Ramos (cell line): ENCODE measurements at regions not wholly inside any gene's neighbourhood (a gene's known extent, or its start where the extent isn't known, plus 50 kb on each side); places are given as distances from the start of the nearest gene placed in this dataset.

ENCODE experiments used
- in situ Hi-C: fragments of 300-500 bp; cut with MboI; formaldehyde crosslinking; loops from one replicate; pipeline ENCODE4 v1.14.3; 2022; ENCODE audit warnings: low sequenced_read_pairs; ENCODE audit not compliant: unreplicated experiment

DNA sequence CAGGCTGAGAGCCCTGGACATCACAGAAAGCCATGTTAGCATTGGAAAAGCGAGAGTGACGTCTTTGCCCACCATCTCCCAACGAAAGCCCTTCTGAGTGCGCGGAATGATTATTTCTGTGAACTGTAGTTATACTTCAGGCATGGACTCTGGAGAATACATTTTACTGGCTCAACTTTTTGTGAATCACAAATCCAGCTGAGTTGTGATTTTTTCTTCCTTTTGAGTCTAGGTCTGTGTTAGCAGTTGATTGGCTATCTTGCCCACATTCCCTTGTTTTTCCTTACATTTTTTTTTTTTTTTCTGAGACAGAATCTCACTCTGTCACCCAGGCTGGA lies 183.1 kb downstream of the INO80D start:
- in situ Hi-C loops = no loop called here

DNA sequence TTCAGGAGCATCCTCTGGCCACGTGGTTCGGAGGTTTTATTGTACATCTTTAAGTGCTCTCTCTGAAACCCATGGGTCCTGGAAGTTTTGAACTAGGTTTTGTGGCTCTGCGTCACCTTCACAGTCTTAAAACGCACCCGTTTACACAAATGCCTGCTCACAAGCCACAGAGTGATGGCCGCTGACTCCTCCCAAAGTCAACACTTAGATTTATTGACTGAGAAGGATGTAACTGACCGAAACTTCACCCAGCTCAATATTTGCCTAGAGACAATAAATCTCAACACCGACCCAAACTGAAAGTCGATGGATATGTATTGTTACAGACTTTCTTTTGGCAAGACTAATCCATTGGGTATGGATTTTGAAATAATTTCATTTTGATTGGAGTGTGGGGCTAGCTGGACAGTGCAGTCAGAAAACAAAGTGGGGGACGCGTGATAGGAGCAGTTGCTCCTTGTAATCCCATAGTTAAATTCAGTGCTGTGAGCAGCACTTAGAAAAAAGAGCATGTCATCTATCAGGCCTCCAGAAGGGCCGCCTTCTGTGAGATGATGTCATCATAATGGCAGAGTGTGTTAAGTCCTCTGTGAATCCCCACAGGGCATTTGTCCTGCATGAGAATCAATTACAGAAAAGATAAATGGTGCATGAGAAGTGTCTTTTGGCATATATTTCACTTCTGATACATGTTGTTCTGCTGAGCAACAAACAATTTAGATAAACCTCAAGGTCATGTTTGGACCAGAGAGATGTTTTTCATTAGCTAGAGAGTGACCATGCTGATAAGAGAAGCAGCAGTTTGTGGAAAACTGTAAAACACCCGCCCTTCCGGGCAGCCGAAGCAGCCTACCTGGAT lies 183.7 kb downstream of the INO80D start:
- in situ Hi-C loops = no loop called here

DNA sequence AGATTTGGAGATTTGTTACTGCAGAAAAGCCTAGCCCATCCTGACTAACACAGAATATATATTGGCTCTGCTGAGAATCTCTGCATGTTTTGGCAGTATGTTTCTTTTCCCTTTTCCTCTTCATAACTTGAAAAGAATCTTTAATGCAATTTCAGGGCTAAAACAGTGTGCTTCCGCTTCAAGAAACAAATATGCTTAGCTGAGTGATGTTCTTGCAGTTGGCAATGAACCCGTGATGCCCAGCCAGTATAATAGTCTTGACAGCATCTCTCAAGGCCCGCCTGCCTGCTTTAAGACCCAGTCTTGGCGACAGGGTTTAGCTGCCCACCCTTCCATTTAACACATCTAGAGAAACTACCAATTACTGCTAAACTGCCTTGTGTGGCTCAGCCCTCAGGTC lies 184.5 kb downstream of the INO80D start:
- in situ Hi-C loops = no loop called here

DNA sequence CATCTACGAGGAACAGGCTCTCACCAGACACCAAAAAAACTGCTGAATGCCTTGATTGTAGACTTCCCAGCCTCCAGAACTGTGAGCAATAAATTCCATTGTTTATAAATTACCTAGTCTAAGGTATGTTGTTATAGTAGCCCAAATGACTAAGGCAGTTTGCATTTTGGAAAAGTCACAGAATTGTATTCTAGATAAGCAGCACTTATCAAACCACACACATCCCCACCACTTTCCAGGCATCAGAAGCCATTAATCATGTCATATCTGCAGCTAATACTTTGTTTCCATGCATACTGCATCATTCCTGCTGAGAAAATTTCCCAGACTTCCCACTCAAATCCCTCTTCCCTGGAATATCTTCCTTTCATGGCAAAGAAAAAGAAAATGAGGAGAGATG lies 187.2 kb downstream of the INO80D start:
- in situ Hi-C loops = no loop called here

DNA sequence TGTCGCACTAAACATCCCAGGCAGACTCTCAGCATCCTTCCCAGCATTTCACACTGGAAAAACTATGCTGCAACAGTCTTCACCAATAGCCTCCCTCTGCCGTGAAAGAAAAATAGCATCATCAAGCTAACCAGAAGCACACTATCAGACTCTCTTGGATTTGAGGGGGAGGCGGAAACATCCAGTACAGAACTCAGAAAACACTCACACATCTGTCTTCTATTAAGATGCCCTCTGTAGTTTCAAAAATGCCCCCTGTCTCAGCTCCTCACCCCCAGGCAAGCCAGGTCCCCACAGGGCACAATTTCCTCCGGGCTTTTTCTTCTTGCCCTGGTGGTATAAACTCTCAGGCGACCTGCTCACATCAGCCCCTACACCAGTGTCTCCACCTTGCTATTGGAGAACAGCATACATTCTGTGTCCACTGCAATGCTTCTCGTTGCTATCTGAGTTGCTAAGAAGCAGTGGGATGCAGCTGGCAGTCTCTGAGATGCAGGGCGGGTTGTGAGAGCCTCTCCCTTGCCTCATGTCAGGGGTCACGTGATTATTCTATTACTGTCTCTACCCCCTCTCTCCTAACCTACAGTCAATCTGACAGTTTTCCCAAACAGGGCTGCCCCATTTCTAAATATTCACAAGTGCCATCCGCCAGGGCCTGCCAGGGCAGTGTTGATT lies 189.9 kb downstream of the INO80D start:
- in situ Hi-C loops = no loop called here

DNA sequence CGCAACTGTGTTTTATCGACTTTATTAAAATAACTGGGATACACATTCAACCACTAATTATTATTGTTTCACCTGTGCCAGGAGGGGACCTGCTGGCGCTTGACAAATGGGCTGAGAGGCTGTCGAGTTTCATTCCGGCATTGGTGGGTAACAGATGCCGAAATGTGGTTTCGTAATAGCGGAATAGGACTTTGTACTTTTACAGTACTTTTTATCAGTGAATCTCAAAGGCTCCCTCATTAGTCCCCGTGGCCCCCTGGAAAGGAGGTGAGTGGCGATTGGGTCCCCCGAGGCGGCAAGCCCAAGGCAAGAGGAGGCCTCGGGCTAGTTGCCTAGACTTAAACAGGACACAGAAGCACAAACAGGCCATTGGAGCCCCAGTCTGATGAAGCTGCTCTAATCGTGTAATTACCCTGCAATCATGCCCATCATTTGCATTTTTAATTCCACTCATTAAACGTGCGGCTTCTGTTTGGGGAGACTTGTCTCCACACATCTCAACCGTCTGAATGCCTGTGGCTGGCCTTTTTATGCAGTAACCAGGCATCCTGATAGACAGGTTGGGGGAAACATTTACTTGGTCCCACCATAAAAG lies 193.2 kb downstream of the INO80D start:
- in situ Hi-C loops = no loop called here

DNA sequence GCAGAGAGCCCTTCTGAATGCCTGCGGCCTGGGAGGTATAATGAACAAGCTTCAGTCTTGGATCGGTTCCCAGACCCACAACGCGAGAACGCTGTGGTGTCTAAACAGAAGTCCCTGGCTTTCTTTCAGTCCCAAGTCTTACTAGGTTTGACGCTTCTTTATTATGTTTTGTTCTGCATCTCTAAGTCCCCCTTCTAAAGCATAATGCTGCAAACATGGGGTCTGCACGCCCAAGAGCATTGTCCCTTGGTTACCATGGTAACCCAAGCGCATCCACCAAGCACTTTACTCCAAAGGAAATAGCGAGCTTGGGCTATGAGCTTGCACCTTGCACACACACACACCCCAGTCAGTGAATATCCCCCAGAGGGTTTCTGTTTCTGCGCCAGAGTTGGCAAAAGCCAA lies 193.7 kb downstream of the INO80D start:
- in situ Hi-C loops = no loop called here

DNA sequence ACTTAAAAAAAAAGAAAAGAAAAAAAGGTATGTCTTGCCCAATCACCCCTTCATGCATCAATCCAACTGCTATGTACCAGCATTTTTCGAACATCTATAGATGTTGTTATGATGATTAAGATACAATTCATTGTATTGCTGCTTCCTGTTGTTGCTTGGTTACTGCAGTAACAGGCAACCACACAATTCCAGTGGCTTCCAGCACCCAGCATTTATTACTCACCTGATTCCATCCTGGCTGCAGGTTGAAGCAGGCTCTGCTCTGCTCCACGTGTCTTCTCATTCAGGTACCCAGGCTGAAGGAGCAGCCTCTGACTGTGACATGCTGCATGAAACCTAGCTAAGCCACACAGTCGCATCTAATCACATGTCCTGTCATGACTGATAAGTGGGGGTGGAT lies 196.9 kb downstream of the INO80D start:
- in situ Hi-C loops = loop anchor here (10.0 kb wide), 1 partner anchor 114 kb away; no protein-coding TSS in a partner anchor

DNA sequence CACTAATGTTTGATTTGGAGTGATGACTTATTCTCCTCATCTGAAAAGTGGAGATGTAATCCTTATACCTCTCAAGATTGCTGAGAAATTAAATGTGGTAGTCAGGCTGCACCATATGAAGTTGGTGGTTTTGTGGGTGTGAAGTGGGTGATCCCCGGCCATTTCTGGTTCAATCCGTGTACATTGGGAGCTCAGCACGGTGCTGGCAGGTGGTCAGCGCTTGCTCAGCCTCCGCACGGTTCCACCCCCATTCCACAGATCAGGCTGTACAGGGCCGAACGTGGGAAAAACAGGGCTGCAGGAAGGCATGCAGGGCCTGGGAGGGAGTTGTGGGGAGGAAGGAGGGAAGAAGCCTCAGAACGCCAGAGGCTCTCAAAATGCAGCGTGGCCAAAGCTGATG lies 198.3 kb downstream of the INO80D start:
- in situ Hi-C loops = loop anchor here (10.0 kb wide), 1 partner anchor 113 kb away; no protein-coding TSS in a partner anchor

DNA sequence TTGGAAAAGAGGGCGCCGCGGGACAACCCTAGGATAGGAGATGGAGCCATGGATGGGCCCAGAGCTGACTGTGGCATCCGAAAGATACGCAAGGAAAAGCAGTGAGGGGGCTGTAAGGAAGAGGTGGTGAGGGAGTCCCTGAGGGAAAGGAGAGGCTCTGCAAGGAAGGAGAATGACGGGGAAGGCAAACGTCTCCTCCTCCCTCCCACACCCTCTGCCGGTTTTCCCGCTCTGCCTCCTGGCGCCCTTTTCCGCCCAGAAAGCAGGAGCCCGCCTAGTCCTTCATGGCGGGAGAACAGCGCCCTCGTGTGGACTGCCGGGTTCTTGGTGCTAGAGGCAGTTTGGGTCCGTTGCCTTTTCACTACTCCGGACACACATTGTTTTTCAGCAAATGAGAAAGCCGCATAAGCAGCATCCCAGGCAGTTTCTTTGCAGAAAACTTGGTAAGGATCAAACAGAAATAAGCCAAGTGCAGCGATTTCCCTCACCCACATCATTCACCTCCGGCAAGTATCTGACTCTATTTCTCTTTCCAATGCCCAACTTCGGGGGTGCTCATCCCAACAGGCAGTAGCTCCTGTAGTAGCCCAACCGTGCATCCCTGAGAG lies 200.4 kb downstream of the INO80D start:
- in situ Hi-C loops = loop anchor here (10.0 kb wide), 1 partner anchor 111 kb away; no protein-coding TSS in a partner anchor

DNA sequence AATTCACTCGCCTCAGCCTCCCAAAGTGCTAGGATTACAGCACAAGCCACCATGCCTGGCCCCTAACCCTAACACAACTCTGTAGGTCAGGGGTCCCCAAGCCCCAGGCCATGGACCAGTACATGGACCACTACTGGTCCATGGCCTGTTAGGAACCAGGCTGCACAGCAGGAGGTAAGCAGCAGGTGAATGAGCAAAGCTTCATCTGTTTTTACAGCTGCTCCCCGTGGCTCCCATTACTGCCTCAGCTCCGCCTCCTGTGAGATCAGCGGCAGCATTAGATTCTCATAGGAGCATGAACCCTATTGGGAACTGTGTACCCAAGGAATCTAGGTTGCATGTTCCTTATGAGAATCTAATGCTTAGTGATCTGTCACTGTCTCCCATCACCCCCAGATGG lies 201.7 kb downstream of the NRP2 start:
- in situ Hi-C loops = loop anchor here (10.0 kb wide), 1 partner anchor 109 kb away; no protein-coding TSS in a partner anchor

DNA sequence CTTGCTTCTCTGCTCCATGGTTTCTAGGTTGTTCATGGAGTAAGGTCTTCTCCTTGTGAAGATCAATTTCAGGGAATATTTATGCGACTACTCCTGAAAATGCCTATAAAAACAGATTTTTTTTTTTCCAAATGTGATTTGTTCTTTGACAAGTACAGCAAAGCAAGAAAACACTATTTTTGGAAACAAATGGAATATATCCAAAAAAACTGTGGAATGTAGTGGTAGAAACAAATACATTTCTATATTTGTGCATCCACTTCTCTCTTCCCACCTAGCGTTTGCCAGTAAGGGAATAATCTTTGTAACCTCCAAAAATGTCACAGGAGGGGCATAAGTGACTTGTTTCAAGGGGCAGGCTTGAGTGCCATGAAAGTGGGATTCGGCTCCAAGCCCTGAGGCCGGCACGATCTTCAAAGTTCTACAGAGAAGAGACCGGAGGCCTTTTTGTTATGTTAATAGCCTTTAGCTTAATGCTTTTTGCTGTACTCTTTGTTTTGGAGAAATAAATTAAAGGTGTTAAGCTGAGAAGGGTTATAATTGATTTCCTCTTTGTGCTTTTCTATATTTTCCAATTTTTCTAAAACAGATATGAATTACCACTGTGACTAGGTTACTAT lies 200.6 kb downstream of the NRP2 start:
- in situ Hi-C loops = loop anchor here (10.0 kb wide), 1 partner anchor 108 kb away; no protein-coding TSS in a partner anchor

DNA sequence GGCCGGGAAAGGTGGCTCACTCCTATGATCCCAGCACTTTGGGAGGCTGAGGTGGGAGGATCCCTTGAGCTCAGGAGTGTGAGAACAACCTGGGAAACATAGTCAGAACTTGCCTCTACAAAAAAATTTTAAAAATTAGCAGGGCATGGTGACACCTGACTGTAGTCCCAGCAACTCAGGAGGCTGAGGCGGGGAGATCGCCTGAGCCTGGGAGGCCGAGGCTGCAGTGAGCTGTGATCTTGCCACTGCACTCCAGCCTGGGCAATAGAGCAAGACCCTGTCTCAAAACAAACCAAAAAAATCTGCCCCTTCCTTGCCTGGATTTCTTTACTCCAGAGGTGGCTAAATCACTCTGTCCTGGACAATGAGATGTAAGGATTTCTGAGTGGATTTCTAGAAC lies 197.7 kb downstream of the NRP2 start:
- in situ Hi-C loops = loop anchor here (10.0 kb wide), 1 partner anchor 105 kb away; no protein-coding TSS in a partner anchor

DNA sequence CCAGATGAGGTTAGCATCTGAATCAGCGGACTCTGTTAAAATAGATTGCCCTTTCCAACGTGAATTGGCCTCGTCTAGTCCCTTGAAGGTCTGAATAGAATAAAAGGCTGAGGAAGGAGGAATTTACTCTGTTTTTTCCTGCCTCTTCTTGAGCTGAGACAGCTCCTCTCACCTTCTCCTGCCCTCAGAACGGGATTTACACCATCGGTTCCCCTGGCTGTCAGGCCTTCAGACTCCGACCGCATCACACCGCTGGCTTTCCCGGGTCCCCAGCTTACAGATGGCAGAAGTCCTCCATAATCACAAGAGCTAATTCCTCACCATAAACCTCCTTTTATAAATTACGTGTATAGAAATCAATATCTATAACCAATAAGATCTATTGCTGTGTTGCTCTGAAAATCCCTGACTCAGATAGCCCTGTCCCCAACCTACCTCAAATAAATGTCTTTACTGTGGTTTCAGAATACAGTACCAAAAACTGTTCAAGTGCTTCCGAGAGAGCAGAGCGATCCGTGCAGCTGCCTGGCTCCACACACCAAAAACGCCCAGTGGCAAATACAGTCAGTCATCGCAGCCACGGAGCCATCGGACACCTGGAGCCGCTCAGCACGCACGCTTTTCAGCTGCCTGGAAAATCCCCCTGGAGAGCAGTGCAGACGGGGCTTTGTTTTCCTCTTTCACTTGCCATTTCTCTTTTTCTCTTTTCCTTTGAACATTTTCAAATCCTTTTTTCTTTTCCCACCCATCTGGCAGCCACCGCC lies 196.9 kb downstream of the NRP2 start:
- in situ Hi-C loops = no loop called here

DNA sequence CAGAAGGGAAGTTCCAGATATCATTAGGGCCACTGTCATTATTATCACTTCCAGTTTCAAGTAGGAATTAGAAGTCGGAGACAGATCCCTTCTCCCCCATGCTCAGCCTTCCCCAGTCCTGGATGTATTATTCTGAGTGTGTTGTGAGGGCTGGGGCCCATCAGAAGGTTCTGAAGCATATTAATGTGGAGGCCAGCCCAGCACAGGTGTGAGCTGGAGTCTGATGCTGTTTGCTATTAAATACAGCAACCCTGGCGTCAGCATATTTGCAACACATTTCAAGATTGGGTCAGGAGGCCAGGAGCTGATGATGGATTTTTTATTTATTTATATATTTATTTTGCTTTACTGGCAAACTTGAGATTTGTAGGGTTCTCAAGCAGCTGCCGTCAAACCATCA lies 195.2 kb downstream of the NRP2 start:
- in situ Hi-C loops = no loop called here

DNA sequence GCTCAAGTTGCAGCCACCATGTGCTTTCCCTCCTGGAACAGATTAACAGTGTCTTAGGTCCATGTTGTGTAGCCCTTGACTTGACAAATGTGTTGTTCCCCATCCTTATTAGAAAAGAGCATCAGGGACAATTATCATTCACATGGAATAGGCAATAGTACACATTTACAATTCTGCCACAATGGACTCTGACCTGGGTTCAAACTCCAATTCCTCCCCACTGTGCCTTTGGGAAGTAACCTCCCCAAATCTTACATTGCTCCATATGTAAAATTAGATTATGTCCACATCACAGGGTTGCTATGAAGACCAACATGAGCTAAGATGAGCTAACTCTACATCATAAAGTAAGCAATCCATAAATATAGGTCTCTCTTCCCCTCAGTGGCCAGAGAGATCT lies 193.8 kb downstream of the NRP2 start:
- in situ Hi-C loops = no loop called here

DNA sequence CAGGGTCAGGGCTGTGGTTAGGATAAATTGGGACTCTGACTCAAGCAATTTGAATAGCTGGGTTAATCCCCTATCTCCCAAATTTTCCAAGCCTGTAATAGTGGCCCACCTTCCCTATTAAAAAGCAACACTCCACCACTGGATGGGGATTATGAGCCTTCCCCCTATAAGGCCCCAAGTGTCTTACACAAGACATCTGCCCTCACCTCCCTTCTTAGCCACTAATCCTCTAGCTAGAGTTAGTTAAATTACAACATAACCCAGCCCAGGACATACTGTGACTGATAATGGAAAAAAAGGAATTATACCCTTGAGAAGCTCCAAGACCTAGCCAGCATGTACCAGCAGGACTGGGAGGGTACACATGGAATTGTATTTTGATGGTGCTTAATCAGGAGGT lies 190.4 kb downstream of the NRP2 start:
- in situ Hi-C loops = no loop called here

DNA sequence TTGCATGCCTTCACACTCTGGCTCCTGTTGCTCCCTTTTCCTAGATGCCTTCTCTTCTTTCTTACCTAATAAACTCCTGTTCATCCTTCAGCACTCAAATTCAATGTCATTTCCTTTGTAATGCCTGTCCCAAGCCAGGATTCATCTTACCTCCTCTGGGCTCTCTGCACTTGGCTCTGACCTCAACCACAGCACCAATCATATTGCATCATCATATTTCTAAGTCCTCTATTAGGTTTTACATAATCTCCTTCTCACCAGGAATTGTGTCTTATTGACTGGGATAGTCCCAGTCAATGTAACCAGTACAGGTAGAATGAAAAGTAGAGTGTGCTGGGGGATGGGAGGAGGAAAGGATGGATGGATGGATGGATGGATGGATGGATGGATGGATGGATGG lies 187.1 kb downstream of the NRP2 start:
- in situ Hi-C loops = no loop called here

DNA sequence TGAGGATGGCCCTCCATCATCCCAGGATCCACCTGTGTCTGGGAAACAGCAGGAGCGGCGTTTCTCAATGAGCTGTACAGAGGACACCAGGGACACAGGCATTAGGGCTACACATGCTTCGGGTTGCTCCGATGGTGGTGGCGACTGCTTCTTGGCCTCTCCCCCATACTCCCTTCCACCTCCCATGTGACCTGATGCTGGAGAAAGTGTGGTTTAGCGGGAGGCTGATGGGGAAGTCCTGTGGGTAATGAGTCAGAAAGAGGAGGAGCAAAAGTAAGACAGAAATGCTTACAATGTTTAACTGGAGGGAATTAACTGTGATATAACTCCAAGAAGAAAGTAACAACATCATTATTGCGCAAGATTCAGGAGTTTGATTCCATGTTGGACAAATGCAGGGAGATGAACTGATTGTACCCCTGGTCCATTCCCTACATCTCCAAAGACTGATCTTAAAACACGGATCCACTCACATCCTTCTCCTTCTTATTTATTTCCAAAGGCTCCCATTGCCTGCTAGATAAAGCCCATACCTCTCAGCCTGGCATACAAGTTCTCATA lies 186.6 kb downstream of the NRP2 start:
- in situ Hi-C loops = no loop called here
